ENCODE measurements at regions not wholly inside any gene's neighbourhood (a gene's known extent, or its start where the extent isn't known, plus 50 kb on each side); places are given as distances from the start of the nearest gene placed in this dataset.

DNA sequence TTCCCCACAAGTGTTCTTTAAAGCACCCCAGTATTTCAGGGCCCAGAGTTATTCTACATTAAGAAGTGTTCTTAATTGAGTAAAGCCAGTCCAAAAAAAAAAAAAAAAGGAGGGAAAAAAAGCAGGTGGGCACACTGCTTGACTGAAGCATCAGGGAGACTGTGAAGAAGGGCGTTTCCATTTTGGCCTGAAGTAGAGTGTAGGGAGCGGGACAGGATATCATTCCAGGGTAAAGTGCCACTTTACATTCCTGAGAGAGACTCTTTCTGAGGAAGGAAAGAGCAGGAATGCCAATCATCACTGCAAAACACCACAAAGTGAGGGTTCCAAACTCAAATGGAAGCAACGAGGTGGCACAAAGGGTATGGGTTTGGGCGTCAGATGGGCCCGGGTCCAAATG lies 54.1 kb upstream of the BEND6 start:
- no peak for TF ChIP-seq POLR2AphosphoS5 (IDR thresholded peaks at IDR 0.05)
- no peak for TF ChIP-seq EP300 (IDR thresholded peaks at IDR 0.05)
- TF ChIP-seq, protein P1, sequence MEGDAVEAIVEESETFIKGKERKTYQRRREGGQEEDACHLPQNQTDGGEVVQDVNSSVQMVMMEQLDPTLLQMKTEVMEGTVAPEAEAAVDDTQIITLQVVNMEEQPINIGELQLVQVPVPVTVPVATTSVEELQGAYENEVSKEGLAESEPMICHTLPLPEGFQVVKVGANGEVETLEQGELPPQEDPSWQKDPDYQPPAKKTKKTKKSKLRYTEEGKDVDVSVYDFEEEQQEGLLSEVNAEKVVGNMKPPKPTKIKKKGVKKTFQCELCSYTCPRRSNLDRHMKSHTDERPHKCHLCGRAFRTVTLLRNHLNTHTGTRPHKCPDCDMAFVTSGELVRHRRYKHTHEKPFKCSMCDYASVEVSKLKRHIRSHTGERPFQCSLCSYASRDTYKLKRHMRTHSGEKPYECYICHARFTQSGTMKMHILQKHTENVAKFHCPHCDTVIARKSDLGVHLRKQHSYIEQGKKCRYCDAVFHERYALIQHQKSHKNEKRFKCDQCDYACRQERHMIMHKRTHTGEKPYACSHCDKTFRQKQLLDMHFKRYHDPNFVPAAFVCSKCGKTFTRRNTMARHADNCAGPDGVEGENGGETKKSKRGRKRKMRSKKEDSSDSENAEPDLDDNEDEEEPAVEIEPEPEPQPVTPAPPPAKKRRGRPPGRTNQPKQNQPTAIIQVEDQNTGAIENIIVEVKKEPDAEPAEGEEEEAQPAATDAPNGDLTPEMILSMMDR (IDR thresholded peaks at IDR 0.05): no peak
